ENCODE measurements at regions not wholly inside any gene's neighbourhood (a gene's known extent, or its start where the extent isn't known, plus 50 kb on each side); places are given as distances from the start of the nearest gene placed in this dataset.
A peak's percentile ranks its signal among the peaks of the same experiment; 100 is the strongest.

DNA sequence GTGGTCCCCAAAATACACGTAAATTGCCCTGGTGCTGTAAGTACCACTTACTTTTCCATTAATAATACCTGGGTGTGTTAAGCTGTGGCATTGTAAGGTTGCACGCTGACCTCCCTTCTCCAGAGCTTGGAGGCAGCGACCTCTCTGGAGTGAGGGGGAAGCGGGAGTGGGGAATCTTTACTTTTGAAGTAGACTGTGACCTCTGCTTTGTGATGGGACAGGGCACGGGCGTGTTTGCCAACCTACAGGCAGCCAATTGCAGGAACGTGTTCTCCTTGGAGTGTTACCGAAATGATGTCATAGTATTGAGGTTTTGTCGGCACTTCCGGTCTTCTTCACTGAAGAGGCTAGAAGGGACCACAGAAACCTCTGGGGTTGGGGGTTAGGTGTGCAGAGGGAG is 227.3 kb upstream of the C2CD4B start:
- Histone ChIP-seq H3K27ac (peak overlapping the region; percentile 94), H3K4me1 (peaks cover 14% of the 10 kb centered on the region), H3K9me3 (no peaks in the 10 kb centered on the region), H3K27me3 (no peaks in the 10 kb centered on the region), H3K4me3 (peak overlapping the region; percentile 89 to 91), H3K36me3 (no peaks in the 10 kb centered on the region)
- intact Hi-C loops (cut with DNase I), result no loop called here
- DNase-seq (ENCODE audit: extremely low spot score in 2 of 2), result no peak
- TF ChIP-seq, protein P1, sequence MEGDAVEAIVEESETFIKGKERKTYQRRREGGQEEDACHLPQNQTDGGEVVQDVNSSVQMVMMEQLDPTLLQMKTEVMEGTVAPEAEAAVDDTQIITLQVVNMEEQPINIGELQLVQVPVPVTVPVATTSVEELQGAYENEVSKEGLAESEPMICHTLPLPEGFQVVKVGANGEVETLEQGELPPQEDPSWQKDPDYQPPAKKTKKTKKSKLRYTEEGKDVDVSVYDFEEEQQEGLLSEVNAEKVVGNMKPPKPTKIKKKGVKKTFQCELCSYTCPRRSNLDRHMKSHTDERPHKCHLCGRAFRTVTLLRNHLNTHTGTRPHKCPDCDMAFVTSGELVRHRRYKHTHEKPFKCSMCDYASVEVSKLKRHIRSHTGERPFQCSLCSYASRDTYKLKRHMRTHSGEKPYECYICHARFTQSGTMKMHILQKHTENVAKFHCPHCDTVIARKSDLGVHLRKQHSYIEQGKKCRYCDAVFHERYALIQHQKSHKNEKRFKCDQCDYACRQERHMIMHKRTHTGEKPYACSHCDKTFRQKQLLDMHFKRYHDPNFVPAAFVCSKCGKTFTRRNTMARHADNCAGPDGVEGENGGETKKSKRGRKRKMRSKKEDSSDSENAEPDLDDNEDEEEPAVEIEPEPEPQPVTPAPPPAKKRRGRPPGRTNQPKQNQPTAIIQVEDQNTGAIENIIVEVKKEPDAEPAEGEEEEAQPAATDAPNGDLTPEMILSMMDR (IDR thresholded peaks at IDR 0.05), result no peak
- no peak for TF ChIP-seq POLR2A (IDR thresholded peaks at IDR 0.05)

DNA sequence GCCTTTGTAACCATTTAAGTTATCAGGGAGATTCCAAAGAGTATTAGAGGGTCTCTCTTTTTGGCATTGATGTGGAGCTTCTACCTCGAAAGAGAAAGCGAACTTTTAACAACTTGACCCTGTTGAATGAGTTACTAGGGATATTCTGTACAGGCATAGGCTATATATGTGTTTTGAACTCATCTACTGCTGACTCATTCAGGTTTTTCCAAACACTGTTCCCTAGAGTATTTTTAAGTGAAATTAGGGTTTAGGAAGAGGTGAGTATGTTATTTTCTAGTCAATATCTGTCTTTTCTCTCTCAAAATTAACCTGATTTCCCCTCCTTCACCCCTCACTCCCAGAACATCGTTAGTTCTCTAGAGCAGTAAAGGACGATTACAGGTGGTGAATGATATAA is 228.1 kb upstream of the C2CD4B start:
- Histone ChIP-seq H3K27me3 (no peaks in the 10 kb centered on the region), H3K4me3 (no peak overlapping the region), H3K36me3 (no peaks in the 10 kb centered on the region), H3K9me3 (no peaks in the 10 kb centered on the region), H3K27ac (peak overlapping the region; percentile 94), H3K4me1 (peaks cover 14% of the 10 kb centered on the region)
- TF ChIP-seq POLR2AphosphoS5 (IDR thresholded peaks at IDR 0.05; ENCODE audit: insufficient read depth in 1 of 2, low read depth in 1 of 2) (no peak), POLR2A (IDR thresholded peaks at IDR 0.05) (no peak)
- TF ChIP-seq, protein P1 (IDR thresholded peaks at IDR 0.05), result no peak
- DNase-seq (ENCODE audit: extremely low spot score in 2 of 2), result no peak
- intact Hi-C loops (cut with DNase I), result no loop called here

DNA sequence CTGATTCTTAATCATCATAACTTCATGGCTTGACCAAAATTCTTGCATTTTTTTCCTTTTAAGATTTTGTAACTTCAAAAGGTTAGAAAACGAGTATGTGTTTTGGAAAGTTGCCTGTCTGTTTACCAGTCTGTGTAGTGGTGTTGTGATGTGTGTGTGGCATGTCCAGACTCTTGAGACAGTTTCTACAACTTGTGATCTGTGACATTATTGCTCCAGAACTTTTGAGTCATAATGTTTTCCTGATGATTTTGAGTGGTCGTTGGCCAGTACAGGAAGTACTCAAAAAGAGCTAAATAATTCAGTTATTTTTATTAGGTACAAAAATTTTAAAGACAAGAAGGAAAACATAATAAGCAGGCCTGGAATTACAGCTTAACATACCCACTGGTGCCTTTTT is 229.0 kb upstream of the C2CD4B start:
- intact Hi-C loops (cut with DNase I), result no loop called here
- no peaks in the 10 kb centered on the region for H3K27me3 ChIP-seq
- H3K4me3 ChIP-seq, result no peak overlapping the region
- no peaks in the 10 kb centered on the region for H3K36me3 ChIP-seq
- no peak for DNase-seq (ENCODE audit: extremely low spot score in 2 of 2)
- no peak for TF ChIP-seq POLR2A (IDR thresholded peaks at IDR 0.05)
- TF ChIP-seq, protein P1 (IDR thresholded peaks at IDR 0.05), result no peak
- no peak for TF ChIP-seq POLR2AphosphoS5 (IDR thresholded peaks at IDR 0.05; ENCODE audit: insufficient read depth in 1 of 2, low read depth in 1 of 2)
- peaks cover 14% of the 10 kb centered on the region for H3K4me1 ChIP-seq
- H3K27ac ChIP-seq, result peak overlapping the region; percentile 49
- no peaks in the 10 kb centered on the region for H3K9me3 ChIP-seq

DNA sequence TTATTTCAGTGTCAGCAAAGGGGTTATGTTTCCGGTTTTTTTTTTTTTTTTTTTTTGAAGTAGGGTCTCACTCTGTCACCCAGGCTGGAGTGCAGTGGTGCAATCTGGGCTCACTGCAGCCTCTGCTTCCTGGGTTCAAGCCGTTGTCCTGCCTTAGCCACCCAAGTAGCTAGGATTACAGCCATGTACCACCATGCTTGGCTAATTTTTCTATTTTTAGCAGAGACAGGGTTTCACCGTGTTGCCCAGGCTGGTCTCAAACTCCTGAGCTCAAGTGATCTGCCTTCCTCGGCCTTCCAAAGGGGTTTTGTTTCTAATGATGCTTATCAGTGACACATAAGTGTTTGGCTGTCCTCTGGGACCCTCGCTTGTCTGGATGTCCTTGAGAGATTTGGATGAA is 235.7 kb upstream of the C2CD4B start:
- Histone ChIP-seq H3K4me1 (peaks cover 30% of the 10 kb centered on the region), H3K4me3 (no peak overlapping the region), H3K27ac (no peak overlapping the region), H3K27me3 (no peaks in the 10 kb centered on the region), H3K36me3 (no peaks in the 10 kb centered on the region), H3K9me3 (no peaks in the 10 kb centered on the region)
- TF ChIP-seq POLR2AphosphoS5 (IDR thresholded peaks at IDR 0.05; ENCODE audit: insufficient read depth in 1 of 2, low read depth in 1 of 2), result no peak
- no peak for TF ChIP-seq POLR2A (IDR thresholded peaks at IDR 0.05)
- TF ChIP-seq, protein P1 (IDR thresholded peaks at IDR 0.05), result no peak
- no peak for DNase-seq (ENCODE audit: extremely low spot score in 2 of 2)
- intact Hi-C loops (cut with DNase I), result no loop called here

DNA sequence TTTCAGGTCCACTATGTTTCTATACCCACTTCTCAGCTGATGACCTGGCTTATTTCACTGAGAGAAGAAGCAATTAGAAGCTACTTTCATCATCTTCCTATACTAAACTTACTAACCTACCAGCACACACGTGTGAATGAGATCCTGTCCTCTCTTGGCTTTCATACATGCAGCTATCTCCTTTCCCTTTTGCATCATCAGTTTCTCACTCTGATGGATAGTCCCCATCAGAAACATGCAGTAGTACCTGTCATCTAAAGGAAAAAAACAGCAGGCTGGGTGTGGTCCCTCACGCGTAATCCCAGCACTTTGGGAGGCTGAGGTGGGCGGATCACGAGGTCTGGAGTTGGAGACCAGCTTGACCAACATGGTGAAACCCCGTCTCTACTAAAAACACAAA is 237.6 kb upstream of the C2CD4B start:
- intact Hi-C loops (cut with DNase I), result no loop called here
- TF ChIP-seq, protein P1 (IDR thresholded peaks at IDR 0.05), result no peak
- no peak for TF ChIP-seq POLR2AphosphoS5 (IDR thresholded peaks at IDR 0.05; ENCODE audit: insufficient read depth in 1 of 2, low read depth in 1 of 2)
- TF ChIP-seq POLR2A (IDR thresholded peaks at IDR 0.05), result no peak
- H3K27ac ChIP-seq, result no peak overlapping the region

More for the DNA sequence above, 237.6 kb upstream of the C2CD4B start:
- no peak for DNase-seq (ENCODE audit: extremely low spot score in 2 of 2)
- Histone ChIP-seq H3K36me3 (no peaks in the 10 kb centered on the region), H3K4me1 (peaks cover 35% of the 10 kb centered on the region), H3K27me3 (no peaks in the 10 kb centered on the region), H3K9me3 (no peaks in the 10 kb centered on the region), H3K4me3 (no peak overlapping the region)
